GM19397 (cell line): ENCODE measurements at regions not wholly inside any gene's neighbourhood (a gene's known extent, or its start where the extent isn't known, plus 50 kb on each side); places are given as distances from the start of the nearest gene placed in this dataset.
"Not testable (repeated sequence)": the region's sequence is repeated elsewhere in the genome, so short reads cannot be mapped to it uniquely, and the experiment has no call there.

ENCODE experiments used
- ATAC-seq: cut with Tn5 transposase; IDR thresholded peaks from one replicate; pipeline ENCODE4 v1.9.1; 2021; ENCODE audit warnings: mild to moderate bottlenecking, moderate library complexity; ENCODE audit not compliant: unreplicated experiment

DNA sequence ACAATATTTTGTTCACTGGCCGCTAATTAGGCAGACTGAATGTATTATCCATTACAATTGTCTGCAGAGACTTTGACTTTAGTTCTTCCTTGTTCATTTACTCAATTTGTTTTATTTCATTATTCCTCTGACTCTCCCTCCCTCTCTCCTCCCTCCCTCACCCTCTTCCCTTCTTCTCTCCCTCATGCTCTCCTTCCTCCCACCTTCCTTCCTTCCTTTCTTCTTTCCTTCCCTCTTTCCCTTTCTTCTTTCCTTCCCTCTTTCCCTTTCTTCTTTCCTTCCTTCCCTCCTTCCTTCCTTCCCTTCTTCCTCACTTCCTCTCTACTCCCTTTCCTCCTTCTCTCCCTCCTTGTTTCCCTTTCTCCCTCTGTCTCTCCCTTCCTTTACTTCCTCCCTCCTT, 1591.0 kb upstream of the SLC10A2 start:
- no peak for ATAC-seq

DNA sequence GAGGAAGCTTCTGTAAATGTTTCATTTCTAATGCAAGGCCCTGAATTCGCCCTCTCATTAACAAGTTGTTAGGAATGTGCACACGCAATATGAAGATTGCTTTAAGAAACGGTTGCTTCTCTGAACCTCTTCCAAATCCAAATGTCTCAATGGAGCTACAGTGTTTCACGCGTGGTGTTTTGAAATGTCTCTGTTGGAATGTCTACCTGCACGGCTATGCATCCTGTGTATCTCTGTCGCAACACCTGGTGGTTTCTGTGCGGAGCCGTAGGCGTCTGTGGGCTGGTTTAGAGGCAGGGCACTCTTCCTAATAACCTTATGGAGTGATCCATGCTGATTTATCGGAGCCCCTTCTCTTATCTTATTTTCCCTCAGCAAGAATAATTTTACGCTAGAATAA, 1584.2 kb upstream of the SLC10A2 start:
- ATAC-seq: no peak

- no peak for ATAC-seq
These were observed 1582.1 kb upstream of the SLC10A2 start for GRCh38 chr13:104648291-104648690.

GRCh38 chr13:104645786-104646185, 1579.6 kb upstream of the SLC10A2 start:
- ATAC-seq: no peak

DNA sequence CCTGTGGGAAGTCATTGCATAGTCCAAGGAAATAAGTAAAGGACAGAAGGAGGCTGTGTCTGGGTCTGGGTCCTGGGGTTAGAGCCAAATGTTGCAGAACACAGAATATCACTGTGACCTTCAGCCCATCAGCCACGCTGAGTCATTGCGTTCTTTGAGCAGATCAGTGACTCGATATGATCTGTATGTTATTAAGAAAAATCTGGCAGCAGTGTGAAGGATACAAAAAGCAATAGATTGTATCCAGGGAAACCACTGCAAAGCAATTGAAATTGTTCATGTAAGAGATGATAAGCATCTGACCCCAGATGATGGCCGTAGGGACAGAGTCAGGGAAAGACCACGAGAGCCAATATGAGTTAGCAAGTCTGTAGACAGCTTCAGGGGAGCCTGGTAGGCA, 1575.1 kb upstream of the SLC10A2 start:
- no peak for ATAC-seq

DNA sequence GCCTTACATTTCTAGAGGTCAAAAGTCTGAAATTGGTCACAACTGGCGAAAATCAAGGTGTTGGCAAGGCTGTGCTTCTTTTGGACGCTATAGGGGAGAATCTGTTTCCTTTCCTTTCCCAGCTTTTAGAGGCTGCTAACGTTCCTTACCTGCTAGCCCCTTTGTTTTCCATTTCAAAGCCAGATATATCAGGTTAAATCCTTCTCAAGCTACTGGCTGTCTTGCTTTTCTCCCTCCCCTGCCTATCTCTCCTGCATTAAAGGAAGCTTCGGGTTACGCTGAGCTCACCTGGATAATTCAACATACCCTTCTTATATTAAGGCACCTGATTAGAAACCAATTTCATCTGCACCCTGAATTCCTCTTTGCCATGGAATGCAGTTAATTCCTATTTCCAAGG, 1569.7 kb upstream of the SLC10A2 start:
- no peak for ATAC-seq

DNA sequence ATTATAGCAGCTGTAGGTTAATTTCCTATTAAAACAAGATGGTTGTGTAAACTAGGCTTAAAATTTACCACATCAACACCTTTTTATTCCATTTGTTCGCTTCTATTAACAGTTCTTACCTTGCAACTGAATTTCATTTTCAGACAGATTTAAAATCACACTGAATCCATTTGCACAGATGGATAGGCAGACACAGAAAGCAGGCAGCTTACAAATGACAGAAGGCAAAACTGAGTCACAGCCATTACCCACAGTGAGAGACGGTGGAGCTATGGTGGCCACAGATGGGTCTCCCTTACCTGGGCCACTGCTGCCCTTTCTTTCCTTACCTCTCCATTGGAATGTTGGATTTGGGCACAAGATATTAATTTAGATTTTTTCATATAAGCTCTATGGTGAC, 1567.8 kb upstream of the SLC10A2 start:
- no peak for ATAC-seq

DNA sequence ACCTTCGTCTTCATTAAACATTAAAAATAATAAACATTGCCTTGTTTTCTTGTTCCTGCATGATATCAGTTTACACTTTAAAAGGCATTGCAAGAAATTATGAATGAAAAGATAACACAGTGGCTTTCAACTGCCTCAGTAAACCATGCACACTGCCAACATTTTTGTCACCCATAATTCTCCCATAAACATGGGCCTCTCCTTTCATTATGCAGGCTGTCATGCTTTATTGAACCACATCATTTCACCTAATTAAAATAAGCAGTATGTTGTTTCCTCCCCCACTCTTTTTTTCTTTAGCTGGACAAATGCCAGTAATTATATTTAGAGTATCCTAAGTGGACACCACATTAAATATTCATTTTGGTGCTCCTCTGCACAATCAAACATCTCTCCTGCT, 1566.5 kb upstream of the SLC10A2 start:
- ATAC-seq: no peak

DNA sequence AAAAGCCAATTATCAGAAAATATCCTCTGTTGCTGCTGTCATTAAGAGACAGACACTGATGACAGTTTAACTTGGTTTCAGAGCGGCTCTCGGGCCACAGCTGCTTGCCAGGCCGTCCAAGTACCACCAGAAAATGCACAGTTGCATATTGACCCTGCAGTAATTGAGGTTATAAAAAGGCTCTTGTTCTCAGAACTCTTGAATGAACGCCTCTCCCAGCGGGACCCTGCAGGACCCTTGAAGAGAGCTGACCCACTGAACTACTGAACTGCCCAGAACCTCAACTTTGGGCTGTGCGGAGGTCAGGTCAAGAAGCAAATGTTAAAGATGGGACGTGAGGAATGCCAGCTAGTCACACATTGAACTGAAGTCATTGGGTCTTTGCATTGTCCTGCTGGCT, 1559.0 kb upstream of the SLC10A2 start:
- no peak for ATAC-seq

GRCh38 chr13:104616990-104617389, 1550.8 kb upstream of the SLC10A2 start:
- no peak for ATAC-seq

GRCh38 chr13:104614361-104615145, 1548.3 kb upstream of the SLC10A2 start:
- ATAC-seq: no peak

- ATAC-seq: no peak
These were observed 1542.1 kb upstream of the SLC10A2 start for GRCh38 chr13:104608331-104608730.

- ATAC-seq: not testable (repeated sequence)
These were observed 1539.2 kb upstream of the SLC10A2 start for GRCh38 chr13:104605435-104605834.

DNA sequence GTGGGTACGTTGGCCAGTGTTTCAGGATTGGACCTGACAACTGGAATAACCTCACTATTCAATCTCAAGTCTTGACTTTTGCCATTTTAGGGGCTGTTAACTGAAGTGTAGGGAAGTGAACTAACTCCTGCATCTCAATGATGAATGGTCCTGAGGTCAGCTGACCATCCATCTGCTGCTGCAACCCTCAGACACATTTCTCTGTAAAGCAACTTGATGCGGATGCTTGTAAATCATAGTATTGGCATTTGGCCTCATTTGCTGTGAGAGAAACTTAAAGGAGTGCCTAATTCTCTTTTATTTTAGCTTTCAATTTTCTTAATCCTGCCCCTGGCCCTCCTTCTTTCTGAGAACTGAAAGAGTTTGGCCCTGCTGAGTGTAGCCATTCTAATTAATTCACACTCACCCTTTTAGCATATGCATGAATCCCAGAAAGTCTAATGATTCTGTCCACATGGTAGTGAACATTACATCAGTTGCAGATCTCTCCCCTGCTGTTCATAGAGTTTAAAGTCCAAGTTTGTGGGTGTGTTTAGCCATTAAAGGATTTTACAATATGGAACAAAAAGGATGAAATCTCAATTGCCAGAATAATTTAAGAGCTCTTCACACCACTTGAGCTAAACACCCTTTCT, 1531.4 kb upstream of the SLC10A2 start:
- ATAC-seq: no peak

- ATAC-seq: no peak
These were observed 1529.3 kb upstream of the SLC10A2 start for GRCh38 chr13:104595511-104595910.

GRCh38 chr13:104594806-104595205, 1528.6 kb upstream of the SLC10A2 start:
- no peak for ATAC-seq

GRCh38 chr13:104593693-104594092, 1527.5 kb upstream of the SLC10A2 start:
- no peak for ATAC-seq

DNA sequence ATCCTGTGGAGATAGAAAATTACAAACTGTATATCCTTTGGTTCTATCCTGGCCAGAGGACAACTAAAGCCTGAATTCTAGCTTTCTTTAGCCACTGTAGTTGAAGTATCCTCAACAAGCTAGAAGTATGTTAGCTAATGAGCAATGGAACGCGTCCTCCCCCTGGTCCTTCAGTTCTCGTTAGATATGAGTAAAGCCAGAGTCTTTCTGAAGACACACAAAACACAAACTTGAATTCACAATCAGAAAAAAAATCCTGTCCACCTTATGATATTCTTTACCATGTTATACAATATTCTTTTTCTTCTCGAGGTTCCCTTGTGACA, 1527.0 kb upstream of the SLC10A2 start:
- ATAC-seq: no peak

DNA sequence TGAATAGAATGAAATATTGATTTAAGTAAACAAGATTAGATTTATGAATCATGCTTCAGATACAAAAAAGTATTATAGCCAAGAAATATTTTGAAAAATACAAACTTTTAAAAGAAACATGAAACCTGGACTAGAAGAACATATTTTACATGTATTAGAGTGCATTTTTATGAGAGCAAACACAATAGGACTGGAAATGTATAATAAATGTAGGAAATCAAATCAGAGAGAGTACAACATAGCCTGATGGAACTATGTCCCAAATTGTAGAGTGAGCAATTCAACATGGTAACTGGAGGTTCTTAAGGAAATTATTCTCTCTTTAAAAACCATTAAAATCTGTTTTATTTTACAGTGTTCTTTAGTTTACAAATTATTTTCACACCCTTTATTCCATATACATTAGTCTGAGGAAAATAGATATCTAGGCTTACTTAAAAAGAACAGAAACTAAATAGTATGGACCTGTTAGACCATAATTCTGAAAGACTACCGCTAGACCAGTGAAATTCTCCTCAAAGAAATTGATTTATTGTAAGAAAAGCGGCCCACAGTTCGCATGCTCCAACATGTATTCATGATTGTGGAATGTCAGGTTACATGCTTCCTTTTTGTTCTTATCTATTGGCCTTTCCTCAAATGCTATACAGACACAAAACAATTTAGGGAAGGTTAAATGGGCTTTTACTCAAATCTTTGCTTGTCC, 1526.5 kb upstream of the SLC10A2 start:
- no peak for ATAC-seq

GRCh38 chr13:104592127-104592526, 1525.9 kb upstream of the SLC10A2 start:
- ATAC-seq: no peak

DNA sequence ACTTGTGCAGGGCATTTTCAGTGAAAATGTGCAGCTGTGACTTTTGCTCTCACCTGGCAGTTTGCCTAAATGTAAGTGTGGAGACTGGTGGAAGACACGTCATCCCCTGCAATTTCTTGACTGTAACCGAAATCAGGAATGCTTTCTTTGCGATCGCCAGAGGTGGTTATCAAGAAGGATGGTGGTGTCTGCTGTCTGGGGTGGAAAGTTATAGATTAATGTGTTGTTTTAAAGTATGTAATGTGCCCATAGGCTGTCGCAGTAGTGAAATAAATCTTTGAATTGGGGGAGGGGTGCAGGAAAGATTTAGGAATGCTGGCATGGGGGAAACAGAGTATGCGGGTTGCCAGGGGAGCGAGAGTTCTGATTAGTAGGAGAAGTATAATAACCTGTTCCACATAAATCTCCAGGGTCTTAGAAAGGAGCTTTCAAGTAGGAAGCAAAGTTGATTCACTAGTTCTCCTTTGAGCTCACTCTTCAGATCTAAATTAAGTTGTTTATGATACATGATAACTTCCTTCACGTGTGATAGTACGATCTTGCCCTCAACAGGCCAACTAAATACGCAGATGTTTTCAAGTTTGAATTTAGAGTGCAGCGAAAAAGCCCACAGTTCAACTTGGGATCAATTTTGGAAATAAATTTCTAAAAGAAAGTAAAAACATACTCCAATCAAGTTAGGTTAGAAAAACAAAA, 1520.0 kb upstream of the SLC10A2 start:
- ATAC-seq: no peak

GRCh38 chr13:104584481-104584880, 1518.3 kb upstream of the SLC10A2 start:
- no peak for ATAC-seq
